SKM-1 treated with dmso at 0.1 percent for 144 hours (cell line): ENCODE measurements at regions not wholly inside any gene's neighbourhood (a gene's known extent, or its start where the extent isn't known, plus 50 kb on each side); places are given as distances from the start of the nearest gene placed in this dataset.

Source experiments
- DNase-seq: peaks from one replicate; lab custom pipeline; 2025; ENCODE audit not compliant: unreplicated experiment; lab: John Stamatoyannopoulos, UW

GRCh38 chr20:34163307-34163706 is 51.3 kb upstream of the EIF2S2 start:
- no peak for DNase-seq

DNA sequence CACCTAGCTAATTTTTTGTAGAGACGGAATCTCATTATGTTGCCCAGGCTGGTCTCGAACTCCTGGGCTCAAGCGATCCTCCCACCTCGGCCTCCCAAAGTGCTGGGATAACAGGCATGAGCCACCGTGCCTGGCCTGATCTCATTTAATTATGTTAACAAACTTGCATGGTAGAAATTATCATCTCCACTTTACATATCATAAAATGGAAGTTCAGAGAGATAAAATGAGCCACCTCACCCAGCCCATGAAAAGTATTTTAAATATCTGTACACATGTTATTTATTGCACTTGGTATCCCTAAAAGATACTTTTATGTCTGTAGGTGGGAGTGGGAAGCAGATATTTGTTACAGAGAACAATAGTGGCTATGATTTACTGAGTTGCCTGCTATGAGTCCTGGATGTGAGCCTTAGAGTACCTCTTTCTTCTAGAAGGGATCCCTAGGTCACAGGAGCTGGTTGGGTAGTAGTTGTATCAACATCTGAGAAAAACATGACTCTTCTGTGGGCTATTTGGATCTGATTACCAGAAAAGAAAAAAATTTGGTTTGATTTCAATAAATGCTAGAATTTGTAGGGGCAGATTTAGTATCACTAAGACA is 52.4 kb upstream of the EIF2S2 start:
- DNase-seq = no peak

DNA sequence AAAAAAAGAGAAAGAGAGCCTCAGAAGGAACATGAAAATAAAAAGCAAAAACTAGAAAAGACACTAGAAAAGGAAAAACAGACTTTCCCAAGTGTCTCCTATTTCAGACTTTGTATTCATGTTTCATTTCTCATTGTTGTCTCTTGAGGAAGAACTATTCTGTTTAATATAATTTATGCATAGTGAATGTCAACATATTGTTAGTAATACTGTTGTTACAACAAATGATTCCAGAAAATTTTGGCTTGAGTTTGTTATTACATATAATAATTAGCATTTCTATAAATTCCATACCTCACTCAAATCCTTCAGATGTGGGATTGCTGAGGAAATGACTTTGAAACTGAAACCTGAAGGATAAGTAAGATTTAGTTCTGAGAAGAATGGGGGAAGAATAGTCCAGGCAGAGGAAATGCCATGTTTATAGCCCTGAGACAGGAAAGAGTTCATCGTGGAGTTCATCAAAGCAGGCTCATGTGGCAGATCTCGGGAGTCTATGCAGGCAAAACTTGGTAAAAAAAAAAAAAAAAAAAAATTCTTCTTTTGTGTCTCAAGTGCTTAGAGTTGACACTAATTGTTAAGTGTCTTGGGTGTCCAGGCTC is 53.1 kb upstream of the EIF2S2 start:
- no peak for DNase-seq

- DNase-seq = no peak
Measured at GRCh38 chr20:34171640-34172039, 59.6 kb upstream of the EIF2S2 start.

DNA sequence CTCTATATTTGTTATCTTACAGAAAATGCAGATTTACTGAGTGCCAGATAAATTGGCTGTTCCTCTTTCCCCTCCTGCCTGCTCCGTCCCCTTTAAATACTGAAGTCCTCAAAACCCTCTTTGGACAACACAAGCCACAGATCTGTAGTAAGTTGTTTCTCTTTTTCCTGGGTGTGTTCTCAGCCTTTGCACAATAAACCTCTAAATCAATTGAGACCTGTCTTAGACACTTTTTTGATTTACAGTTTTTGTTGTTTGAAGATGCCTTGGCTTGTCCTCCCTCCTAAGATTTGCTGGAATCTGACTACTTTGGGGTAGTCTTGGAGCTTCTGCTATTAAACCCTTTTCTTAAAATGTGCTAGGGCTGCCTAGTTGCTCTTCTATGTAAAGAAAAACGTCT is 60.9 kb upstream of the EIF2S2 start:
- DNase-seq = no peak

- DNase-seq = no peak
Measured at GRCh38 chr20:34175079-34175478, 63.0 kb upstream of the EIF2S2 start.

DNA sequence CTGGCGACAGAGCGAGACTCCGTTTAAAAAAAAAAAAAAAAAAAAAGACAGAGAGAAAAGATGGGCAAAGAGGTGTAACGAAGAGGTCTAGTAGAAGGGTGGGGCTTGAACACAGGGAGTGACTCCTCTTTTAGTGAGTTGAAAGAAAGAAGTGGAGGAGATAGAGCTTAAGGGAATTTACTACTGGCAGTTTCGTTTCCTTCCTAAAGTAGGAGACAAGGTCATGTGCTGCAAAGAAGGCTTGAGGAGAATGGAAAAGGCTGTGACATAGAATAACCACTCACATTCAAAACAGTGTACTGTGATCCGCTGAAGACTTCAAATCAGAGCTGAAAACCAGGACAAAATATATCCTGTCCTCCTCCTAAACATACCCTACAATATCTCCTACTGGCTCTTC is 63.8 kb upstream of the EIF2S2 start:
- no peak for DNase-seq

- no peak for DNase-seq
Measured at GRCh38 chr20:34177052-34177451, 64.2 kb upstream of the ASIP start.

- DNase-seq = no peak
Measured at GRCh38 chr20:34179637-34180360, 61.4 kb upstream of the ASIP start.

GRCh38 chr20:34180460-34181120 is 60.6 kb upstream of the ASIP start:
- DNase-seq = no peak

DNA sequence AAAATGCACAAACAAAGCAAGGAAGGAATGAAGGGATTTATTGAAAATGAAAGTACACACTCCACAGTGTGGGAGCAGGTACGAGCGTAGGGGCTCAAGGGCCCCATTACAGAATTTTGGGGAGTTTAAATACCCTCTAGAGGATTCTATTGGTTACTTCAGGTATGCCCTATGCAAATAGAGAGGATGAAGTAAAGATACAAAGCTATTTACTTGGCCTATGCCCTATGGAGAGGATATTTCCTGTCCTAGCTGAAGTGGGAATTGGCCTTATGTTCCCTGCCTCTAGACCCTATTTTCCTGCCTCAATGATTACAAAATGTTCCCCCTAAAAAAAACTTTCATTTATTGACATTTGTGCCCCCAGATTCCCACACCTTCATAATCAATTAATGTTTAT is 59.7 kb upstream of the ASIP start:
- DNase-seq = no peak

GRCh38 chr20:34185766-34186620 is 55.2 kb upstream of the ASIP start:
- no peak for DNase-seq

- DNase-seq = no peak
Measured at GRCh38 chr20:34189572-34190163, 51.6 kb upstream of the ASIP start.

- DNase-seq = no peak
Measured at GRCh38 chr20:34190262-34190661, 51.0 kb upstream of the ASIP start.

DNA sequence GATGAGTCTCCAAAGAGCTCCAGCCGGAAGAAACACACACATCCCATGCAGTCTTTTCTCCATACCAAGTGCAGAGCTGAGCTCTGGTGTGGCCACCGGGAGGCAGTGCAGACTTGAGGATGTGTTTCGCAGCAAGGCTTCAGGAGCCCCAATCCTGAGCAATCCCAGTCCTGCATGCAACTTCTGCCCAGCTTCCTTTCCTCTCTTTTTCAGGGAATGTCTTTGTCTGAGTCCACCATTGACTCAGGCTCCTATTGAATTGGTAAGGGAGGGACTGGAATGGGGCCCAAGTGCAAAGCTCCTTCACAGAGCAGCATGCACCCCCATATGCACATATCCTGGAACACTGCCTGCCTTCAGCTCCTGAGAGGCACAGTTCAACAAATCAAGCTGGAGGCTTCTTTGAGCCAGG is 50.5 kb upstream of the ASIP start:
- peak; percentile 35 for DNase-seq
